DND-41 (cell line): ENCODE measurements at regions not wholly inside any gene's neighbourhood (a gene's known extent, or its start where the extent isn't known, plus 50 kb on each side); places are given as distances from the start of the nearest gene placed in this dataset.

ENCODE experiments used
- ATAC-seq: fragments of 200-7000 bp; cut with Tn5 transposase; 3 replicates; pipeline ENCODE4 v1.9.1; 2021; ENCODE audit warnings: low read depth; ENCODE audit not compliant: insufficient read depth
- DNase-seq: peaks from one replicate; pipeline ENCODE4 v3.0.0-alpha.2; 2020
- H2AFZ ChIP-seq: 2 replicates; pipeline ENCODE4 v1.6.0; 2012; ENCODE audit warnings: low read depth, low read length
- H3K27ac ChIP-seq: 2 replicates; pipeline ENCODE4 v1.5.1; 2012; ENCODE audit warnings: low read length, inconsistent platforms
- H3K27me3 ChIP-seq: fragments of 200-600 bp; sonication (generic); 2 replicates; pipeline ENCODE4 v1.6.0; 2012; ENCODE audit warnings: low read length, mild to moderate bottlenecking, inconsistent platforms; ENCODE audit not compliant: insufficient read depth, poor library complexity
- H3K36me3 ChIP-seq: 2 replicates; pipeline ENCODE4 v1.5.1; 2012; ENCODE audit warnings: low read length, inconsistent platforms; ENCODE audit not compliant: insufficient read depth
- H3K4me1 ChIP-seq: 2 replicates; pipeline ENCODE4 v1.5.1; 2012; ENCODE audit warnings: mild to moderate bottlenecking, low read length; ENCODE audit not compliant: insufficient read depth
- H3K4me2 ChIP-seq: 2 replicates; pipeline ENCODE4 v1.6.0; 2012; ENCODE audit warnings: mild to moderate bottlenecking, moderate library complexity, low read length, inconsistent platforms; ENCODE audit not compliant: insufficient read depth
- H3K4me3 ChIP-seq, 2 experiments: fragments of 200-600 bp in 1 of 2; shearing (Covaris generic) in 1 of 2; 2 replicates each; pipeline ENCODE4 v1.5.1; 2012 to 2016; ENCODE audit warnings: inconsistent platforms in 2 of 2, low read length in 2 of 2, mild to moderate bottlenecking in 2 of 2, low read depth in 1 of 2, moderate library complexity in 1 of 2
- H3K79me2 ChIP-seq: 2 replicates; pipeline ENCODE4 v1.6.0; 2012; ENCODE audit warnings: low read length, inconsistent platforms; ENCODE audit not compliant: insufficient read depth
- H3K9ac ChIP-seq: 2 replicates; pipeline ENCODE4 v1.6.0; 2012; ENCODE audit warnings: low read depth, mild to moderate bottlenecking, inconsistent platforms, low read length, moderate library complexity
- H3K9me3 ChIP-seq: 2 replicates; pipeline ENCODE4 v1.5.1; 2012; ENCODE audit warnings: low read length, moderate library complexity, mild to moderate bottlenecking, inconsistent platforms; ENCODE audit not compliant: insufficient read depth, severe bottlenecking
- H4K20me1 ChIP-seq: 2 replicates; pipeline ENCODE4 v1.6.0; 2012; ENCODE audit warnings: low read length; ENCODE audit not compliant: insufficient read depth
- CTCF ChIP-seq: IDR thresholded peaks from 2 replicates; pipeline ENCODE4 v1.5.1; 2012; ENCODE audit warnings: borderline replicate concordance, low read length, moderate library complexity, mild to moderate bottlenecking; ENCODE audit not compliant: poor library complexity, severe bottlenecking; ENCODE audit errors: extremely low read depth
- EZH2 ChIP-seq: IDR thresholded peaks from 3 replicates; pipeline ENCODE4 v1.6.1; 2012; ENCODE audit warnings: borderline replicate concordance, low read depth, mild to moderate bottlenecking, moderate library complexity, low read length, inconsistent platforms; ENCODE audit not compliant: severe bottlenecking

GRCh38 chr4:189187531-189188052 lies 753.1 kb upstream of the FRG1 start:
- no peaks in the 10 kb centered on the region for H4K20me1 ChIP-seq
- peaks cover 6% of the 10 kb centered on the region for H3K9me3 ChIP-seq
- H3K4me3 ChIP-seq: no peak overlapping the region
- H3K36me3 ChIP-seq: no peaks in the 10 kb centered on the region
- H3K79me2 ChIP-seq: no peaks in the 10 kb centered on the region
- no peak overlapping the region for H3K27ac ChIP-seq
- ATAC-seq (no peak), DNase-seq (no peak)
- TF ChIP-seq CTCF: no peak
- no peak for TF ChIP-seq EZH2
- no peaks in the 10 kb centered on the region for H3K4me1 ChIP-seq
- H3K27me3 ChIP-seq: no peaks in the 10 kb centered on the region
- H3K4me2 ChIP-seq: no peak overlapping the region
- no peak overlapping the region for H3K9ac ChIP-seq
- H2AFZ ChIP-seq: no peak overlapping the region

GRCh38 chr4:189198624-189199023 lies 742.0 kb upstream of the FRG1 start:
- no peaks in the 10 kb centered on the region for H3K9me3 ChIP-seq
- no peak for ATAC-seq
- H3K27ac ChIP-seq: no peak overlapping the region
- no peak overlapping the region for H3K9ac ChIP-seq
- no peaks in the 10 kb centered on the region for H3K79me2 ChIP-seq
- DNase-seq: no peak
- no peaks in the 10 kb centered on the region for H3K27me3 ChIP-seq
- no peaks in the 10 kb centered on the region for H3K4me1 ChIP-seq
- no peak overlapping the region for H3K4me2 ChIP-seq
- H3K4me3 ChIP-seq: no peak overlapping the region
- no peaks in the 10 kb centered on the region for H4K20me1 ChIP-seq
- no peaks in the 10 kb centered on the region for H3K36me3 ChIP-seq
- no peak for TF ChIP-seq CTCF
- no peak for TF ChIP-seq EZH2
- H2AFZ ChIP-seq: no peak overlapping the region

DNA sequence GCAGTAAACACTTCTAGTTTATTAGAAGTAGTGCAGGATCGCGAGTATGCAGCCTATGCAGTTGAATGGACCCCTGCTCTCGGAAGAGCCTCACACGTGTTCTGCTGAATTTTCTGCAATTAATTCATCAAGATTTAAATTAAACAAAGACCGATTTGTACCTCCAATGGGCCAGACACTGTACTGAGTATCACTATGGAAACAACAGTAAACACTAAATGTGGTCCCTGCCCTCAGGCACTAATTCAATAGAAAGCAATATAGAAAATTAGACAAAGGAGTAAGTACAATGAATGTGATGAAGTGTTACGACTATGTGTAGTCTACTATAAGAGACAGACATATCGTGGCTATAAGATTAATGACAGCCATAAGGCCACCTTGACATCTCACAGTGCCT lies 740.3 kb upstream of the FRG1 start:
- no peak for TF ChIP-seq EZH2
- no peak for TF ChIP-seq CTCF

More for the DNA sequence above, 740.3 kb upstream of the FRG1 start:
- Histone ChIP-seq H4K20me1 (no peaks in the 10 kb centered on the region), H3K9ac (no peak overlapping the region), H3K36me3 (no peaks in the 10 kb centered on the region), H3K4me2 (no peak overlapping the region), H3K27me3 (no peaks in the 10 kb centered on the region), H3K4me1 (no peaks in the 10 kb centered on the region), H3K79me2 (no peaks in the 10 kb centered on the region), H2AFZ (no peak overlapping the region), H3K27ac (no peak overlapping the region), H3K4me3 (no peak overlapping the region), H3K9me3 (no peaks in the 10 kb centered on the region)
- no peak for ATAC-seq
- no peak for DNase-seq
